Gastrocnemius medialis (tissue), 4 donors: ENCODE measurements at regions not wholly inside any gene's neighbourhood (a gene's known extent, or its start where the extent isn't known, plus 50 kb on each side); places are given as distances from the start of the nearest gene placed in this dataset.

Source experiments
- ATAC-seq, 2 donors: fragments of 150-250 bp; one replicate each; pipeline ENCODE4 v1.9.1; 2016
- DNase-seq, 2 donors: peaks; one replicate each; pipeline ENCODE4 v3.0.0-alpha.2; 2019
- H3K27ac ChIP-seq, 4 donors: fragments of 200-600 bp; sonication (generic); 1 replicate in 1 of 4; 2 replicates in 3 of 4; pipeline ENCODE4 v1.5.1; 2016 to 2018; ENCODE audit warnings: mild to moderate bottlenecking in 2 of 4, moderate library complexity in 1 of 4
- H3K27me3 ChIP-seq, 3 donors: fragments of 200-600 bp; sonication (generic) in 2 of 3; 1 replicate in 1 of 3; 2 replicates in 2 of 3; pipeline versions ENCODE4 v1.5.1 to v1.6.0; 2016 to 2019; ENCODE audit warnings: mild to moderate bottlenecking in 1 of 3, moderate library complexity in 1 of 3
- H3K36me3 ChIP-seq, 2 donors: fragments of 200-600 bp; sonication (generic) in 1 of 2; one replicate each; pipeline ENCODE4 v1.5.1; 2017 to 2018
- H3K4me1 ChIP-seq, 2 donors: fragments of 200-600 bp; sonication (generic) in 1 of 2; one replicate each; pipeline ENCODE4 v1.5.1; 2016 to 2017; ENCODE audit warnings: mild to moderate bottlenecking in 2 of 2
- H3K4me3 ChIP-seq, 4 donors: fragments of 200-600 bp; sonication (generic) in 3 of 4; 1 replicate in 1 of 4; 2 replicates in 3 of 4; pipeline ENCODE4 v1.5.1; 2016 to 2019; ENCODE audit warnings: mild to moderate bottlenecking in 2 of 4
- H3K9me3 ChIP-seq, 3 donors: fragments of 200-600 bp; sonication (generic) in 2 of 3; 1 replicate in 1 of 3; 2 replicates in 2 of 3; pipeline ENCODE4 v1.5.1; 2016 to 2019
- POLR2A ChIP-seq, 2 donors: fragments of 450-650 bp; IDR thresholded peaks; one replicate each; pipeline ENCODE4 v1.6.1; 2017; ENCODE audit warnings: antibody characterized with exemption in 2 of 2, mild to moderate bottlenecking in 2 of 2, moderate library complexity in 2 of 2
- in situ Hi-C, 4 donors: fragments of 200-750 bp; cut with MboI; loops; one replicate each; pipeline versions ENCODE4 v1.15.0 to v1.8.0; 2017; ENCODE audit warnings: low sequenced_read_pairs in 4 of 4
- intact Hi-C: fragments of 100-400 bp; cut with DNase I; formaldehyde crosslinking; loops from one replicate; pipeline ENCODE4 v1.15.1; 2023; ENCODE audit warnings: low total_unique reads
- TF ChIP-seq, protein P1 (sequence below), 5 experiments: fragments of 450-650 bp in 3 of 5; fragments of 200-600 bp in 2 of 5; sonication (generic) in 2 of 5; IDR thresholded peaks in 4 of 5; conservative IDR thresholded peaks in 1 of 5; 1 replicate in 4 of 5; 2 replicates in 1 of 5; pipeline ENCODE4 v1.5.1; 2016 to 2019; ENCODE audit warnings: antibody characterized with exemption in 5 of 5, mild to moderate bottlenecking in 3 of 5, moderate library complexity in 3 of 5

- ATAC-seq, result no peak
- Histone ChIP-seq H3K4me3 (no peak overlapping the region), H3K27me3 (no peaks in the 10 kb centered on the region), H3K4me1 (no peaks in the 10 kb centered on the region), H3K9me3 (no peaks in the 10 kb centered on the region), H3K36me3 (no peaks in the 10 kb centered on the region), H3K27ac (no peak overlapping the region)
- intact Hi-C loops (no loop called here), in situ Hi-C loops (no loop called here)
- DNase-seq, result no peak
- no peak for TF ChIP-seq POLR2A (IDR thresholded peaks at IDR 0.05)
- TF ChIP-seq, protein P1, sequence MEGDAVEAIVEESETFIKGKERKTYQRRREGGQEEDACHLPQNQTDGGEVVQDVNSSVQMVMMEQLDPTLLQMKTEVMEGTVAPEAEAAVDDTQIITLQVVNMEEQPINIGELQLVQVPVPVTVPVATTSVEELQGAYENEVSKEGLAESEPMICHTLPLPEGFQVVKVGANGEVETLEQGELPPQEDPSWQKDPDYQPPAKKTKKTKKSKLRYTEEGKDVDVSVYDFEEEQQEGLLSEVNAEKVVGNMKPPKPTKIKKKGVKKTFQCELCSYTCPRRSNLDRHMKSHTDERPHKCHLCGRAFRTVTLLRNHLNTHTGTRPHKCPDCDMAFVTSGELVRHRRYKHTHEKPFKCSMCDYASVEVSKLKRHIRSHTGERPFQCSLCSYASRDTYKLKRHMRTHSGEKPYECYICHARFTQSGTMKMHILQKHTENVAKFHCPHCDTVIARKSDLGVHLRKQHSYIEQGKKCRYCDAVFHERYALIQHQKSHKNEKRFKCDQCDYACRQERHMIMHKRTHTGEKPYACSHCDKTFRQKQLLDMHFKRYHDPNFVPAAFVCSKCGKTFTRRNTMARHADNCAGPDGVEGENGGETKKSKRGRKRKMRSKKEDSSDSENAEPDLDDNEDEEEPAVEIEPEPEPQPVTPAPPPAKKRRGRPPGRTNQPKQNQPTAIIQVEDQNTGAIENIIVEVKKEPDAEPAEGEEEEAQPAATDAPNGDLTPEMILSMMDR (IDR thresholded peaks at IDR 0.05 in 4 of 5, conservative IDR thresholded peaks at IDR 0.05 in 1 of 5), result no peak
Observed at GRCh38 chr3:22593638-22594037, 609.5 kb upstream of the UBE2E2 start.

DNA sequence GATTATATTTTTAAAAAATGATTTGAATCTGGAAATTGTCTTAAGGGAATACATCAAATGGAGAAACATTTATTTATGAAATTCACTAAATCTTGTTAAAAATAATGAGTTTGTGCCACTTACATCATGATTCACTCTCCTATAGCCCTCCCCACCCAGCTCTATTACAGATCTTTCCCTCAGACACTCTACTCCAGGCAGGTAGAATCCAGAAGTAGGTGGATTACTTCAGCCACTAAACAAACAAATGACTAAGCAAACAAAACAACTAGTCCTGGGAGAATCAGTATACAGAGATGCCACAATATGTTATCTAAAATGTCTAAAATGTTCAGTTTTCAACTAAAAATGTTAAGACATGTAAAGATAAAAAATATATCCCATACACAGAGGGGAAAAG is 608.1 kb upstream of the UBE2E2 start:
- intact Hi-C loops (no loop called here), in situ Hi-C loops (no loop called here)
- no peaks in the 10 kb centered on the region for H3K27me3 ChIP-seq
- DNase-seq (no peak), ATAC-seq (no peak)
- H3K9me3 ChIP-seq, result no peaks in the 10 kb centered on the region
- H3K27ac ChIP-seq, result no peak overlapping the region
- no peak for TF ChIP-seq POLR2A (IDR thresholded peaks at IDR 0.05)
- TF ChIP-seq, protein P1 (IDR thresholded peaks at IDR 0.05 in 4 of 5, conservative IDR thresholded peaks at IDR 0.05 in 1 of 5), result no peak
- no peak overlapping the region for H3K4me3 ChIP-seq
- no peaks in the 10 kb centered on the region for H3K4me1 ChIP-seq
- no peaks in the 10 kb centered on the region for H3K36me3 ChIP-seq

GRCh38 chr3:22606461-22606860 is 596.7 kb upstream of the UBE2E2 start:
- intact Hi-C loops, result no loop called here

GRCh38 chr3:22606938-22607337 is 596.2 kb upstream of the UBE2E2 start:
- ATAC-seq (no peak), DNase-seq (no peak)
- intact Hi-C loops, result no loop called here
- Histone ChIP-seq H3K27me3 (no peaks in the 10 kb centered on the region), H3K36me3 (no peaks in the 10 kb centered on the region), H3K4me3 (no peak overlapping the region), H3K4me1 (no peaks in the 10 kb centered on the region), H3K27ac (no peak overlapping the region), H3K9me3 (no peaks in the 10 kb centered on the region)
- in situ Hi-C loops, result no loop called here
- no peak for TF ChIP-seq POLR2A (IDR thresholded peaks at IDR 0.05)
- TF ChIP-seq, protein P1 (IDR thresholded peaks at IDR 0.05 in 4 of 5, conservative IDR thresholded peaks at IDR 0.05 in 1 of 5), result no peak

More at GRCh38 chr3:22606461-22606860, 596.7 kb upstream of the UBE2E2 start:
- no peak for ATAC-seq
- no peak overlapping the region for H3K4me3 ChIP-seq
- in situ Hi-C loops, result no loop called here
- H3K27ac ChIP-seq, result no peak overlapping the region
- H3K9me3 ChIP-seq, result no peaks in the 10 kb centered on the region
- H3K4me1 ChIP-seq, result no peaks in the 10 kb centered on the region
- DNase-seq, result no peak
- TF ChIP-seq, protein P1 (IDR thresholded peaks at IDR 0.05 in 4 of 5, conservative IDR thresholded peaks at IDR 0.05 in 1 of 5), result no peak
- no peak for TF ChIP-seq POLR2A (IDR thresholded peaks at IDR 0.05)
- H3K36me3 ChIP-seq, result no peaks in the 10 kb centered on the region
- no peaks in the 10 kb centered on the region for H3K27me3 ChIP-seq

GRCh38 chr3:22608093-22608492 is 595.0 kb upstream of the UBE2E2 start:
- no peaks in the 10 kb centered on the region for H3K9me3 ChIP-seq
- in situ Hi-C loops, result no loop called here
- no peak overlapping the region for H3K4me3 ChIP-seq
- DNase-seq, result no peak
- TF ChIP-seq POLR2A (IDR thresholded peaks at IDR 0.05), result no peak
- TF ChIP-seq, protein P1 (IDR thresholded peaks at IDR 0.05 in 4 of 5, conservative IDR thresholded peaks at IDR 0.05 in 1 of 5), result no peak
- intact Hi-C loops, result no loop called here
- no peaks in the 10 kb centered on the region for H3K27me3 ChIP-seq
- H3K27ac ChIP-seq, result no peak overlapping the region
- no peak for ATAC-seq
- H3K4me1 ChIP-seq, result no peaks in the 10 kb centered on the region
- no peaks in the 10 kb centered on the region for H3K36me3 ChIP-seq
